COLO668 (cell line): ENCODE measurements at regions not wholly inside any gene's neighbourhood (a gene's known extent, or its start where the extent isn't known, plus 50 kb on each side); places are given as distances from the start of the nearest gene placed in this dataset.
A peak's percentile ranks its signal among the peaks of the same experiment; 100 is the strongest.

Experiments used
- DNase-seq: peaks from one replicate; lab custom pipeline; 2025; ENCODE audit not compliant: unreplicated experiment; lab: John Stamatoyannopoulos, UW

GRCh38 chr5:15344954-15345353 is 155.0 kb upstream of the FBXL7 start:
- DNase-seq = no peak

DNA sequence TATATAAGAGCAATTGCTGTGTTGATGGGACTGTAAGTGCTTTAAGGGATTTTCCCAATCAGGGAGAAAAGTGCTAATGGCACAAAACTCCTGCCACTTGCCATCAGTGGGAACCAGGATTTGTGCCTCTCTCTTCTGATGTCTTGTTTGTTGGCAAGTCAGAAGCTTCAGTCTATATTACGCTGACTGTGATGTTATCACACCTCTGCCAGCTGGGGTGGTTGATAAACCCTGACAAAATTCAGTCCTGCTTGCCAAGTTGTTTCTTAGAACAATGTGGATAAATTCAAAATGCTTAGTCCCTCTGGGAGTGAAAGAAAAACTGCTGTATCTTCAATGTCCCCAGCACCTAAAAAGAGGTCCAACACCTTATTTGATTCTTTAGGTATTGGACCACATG is 161.4 kb upstream of the FBXL7 start:
- DNase-seq = no peak

- DNase-seq = no peak
Observed at GRCh38 chr5:15334551-15335266, 165.3 kb upstream of the FBXL7 start.

- DNase-seq = no peak
Observed at GRCh38 chr5:15333091-15333490, 166.9 kb upstream of the FBXL7 start.

DNA sequence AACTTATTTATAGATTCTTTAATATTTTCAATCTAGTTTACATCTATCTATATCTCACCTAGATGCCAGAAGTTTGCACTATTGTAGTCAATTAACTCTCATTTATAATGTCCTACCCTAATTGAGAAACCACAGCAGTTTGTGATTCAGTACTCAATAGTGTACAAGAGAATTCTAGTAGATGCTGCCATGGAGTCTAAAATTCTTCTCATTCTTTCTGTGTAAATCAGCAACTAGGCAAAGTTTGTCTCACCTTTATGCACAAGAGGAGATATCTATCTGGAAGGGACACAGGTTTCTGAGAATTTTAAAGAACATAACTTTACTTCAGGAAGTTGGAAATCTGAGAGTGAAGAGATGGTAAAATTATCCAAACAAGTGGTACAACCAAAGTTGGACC is 173.0 kb upstream of the FBXL7 start:
- DNase-seq = no peak

DNA sequence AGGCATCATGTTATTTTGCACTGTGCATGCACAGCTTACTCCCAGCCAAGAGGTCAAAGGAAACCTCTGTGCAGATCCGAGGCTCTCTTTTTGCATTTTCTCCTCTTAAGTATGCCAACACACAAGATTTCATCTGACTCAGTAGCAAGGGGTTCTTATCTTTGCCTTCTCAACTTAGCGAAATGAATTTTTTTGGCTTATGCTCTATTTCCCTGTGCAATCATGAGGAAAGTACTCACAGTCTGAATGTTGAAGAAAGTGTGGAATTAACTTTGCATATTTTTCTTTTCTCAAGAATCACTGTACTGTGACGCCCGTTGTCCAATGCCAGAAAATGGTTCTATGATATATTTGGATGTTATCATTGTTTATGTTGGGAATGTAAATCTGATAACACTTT is 173.5 kb upstream of the FBXL7 start:
- no peak for DNase-seq

- DNase-seq = no peak
Observed at GRCh38 chr5:15322421-15322820, 177.6 kb upstream of the FBXL7 start.

GRCh38 chr5:15321776-15322175 is 178.2 kb upstream of the FBXL7 start:
- no peak for DNase-seq

- no peak for DNase-seq
Observed at GRCh38 chr5:15320871-15321270, 179.1 kb upstream of the FBXL7 start.

DNA sequence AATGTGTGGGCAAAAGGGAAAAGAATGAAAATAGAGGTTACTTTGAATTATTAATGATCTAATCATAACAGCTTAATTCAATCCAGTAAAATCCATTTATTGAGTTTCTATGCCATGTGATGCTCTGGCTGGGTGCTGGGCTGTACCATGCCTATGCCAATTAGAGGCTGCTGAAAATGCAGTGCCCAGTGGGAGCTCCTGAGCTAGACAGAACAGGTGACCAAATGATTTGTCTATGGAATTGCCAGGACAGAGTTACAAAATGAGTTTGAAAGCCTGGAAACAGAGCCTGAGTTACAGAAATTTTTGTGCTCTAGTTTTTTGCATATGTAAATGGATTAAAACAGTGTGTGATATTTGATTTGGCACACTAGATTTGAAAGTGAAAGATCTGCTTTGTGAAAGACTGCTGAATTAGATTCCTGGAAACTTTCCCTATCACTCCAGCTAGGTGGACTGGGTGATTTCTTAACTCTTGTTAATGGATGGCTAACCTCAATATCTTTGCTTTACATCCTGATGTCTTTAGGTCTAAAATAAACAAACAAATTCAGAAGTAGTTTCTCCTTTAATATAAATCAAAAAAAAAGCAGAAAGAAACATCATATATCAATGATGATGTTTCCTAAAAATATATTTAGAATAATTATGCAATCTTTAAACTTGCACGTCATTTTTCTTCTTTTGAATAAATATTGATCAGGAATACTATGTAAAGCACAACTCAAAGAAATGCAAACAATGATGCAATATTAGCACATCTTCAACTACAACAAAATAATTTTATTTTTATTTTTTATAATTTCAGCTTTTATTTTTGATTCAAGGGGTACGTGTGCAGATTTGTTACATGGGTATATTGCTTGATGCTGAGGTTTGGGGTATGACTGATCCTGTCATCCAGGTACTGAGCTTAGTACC is 194.8 kb upstream of the FBXL7 start:
- no peak for DNase-seq

DNA sequence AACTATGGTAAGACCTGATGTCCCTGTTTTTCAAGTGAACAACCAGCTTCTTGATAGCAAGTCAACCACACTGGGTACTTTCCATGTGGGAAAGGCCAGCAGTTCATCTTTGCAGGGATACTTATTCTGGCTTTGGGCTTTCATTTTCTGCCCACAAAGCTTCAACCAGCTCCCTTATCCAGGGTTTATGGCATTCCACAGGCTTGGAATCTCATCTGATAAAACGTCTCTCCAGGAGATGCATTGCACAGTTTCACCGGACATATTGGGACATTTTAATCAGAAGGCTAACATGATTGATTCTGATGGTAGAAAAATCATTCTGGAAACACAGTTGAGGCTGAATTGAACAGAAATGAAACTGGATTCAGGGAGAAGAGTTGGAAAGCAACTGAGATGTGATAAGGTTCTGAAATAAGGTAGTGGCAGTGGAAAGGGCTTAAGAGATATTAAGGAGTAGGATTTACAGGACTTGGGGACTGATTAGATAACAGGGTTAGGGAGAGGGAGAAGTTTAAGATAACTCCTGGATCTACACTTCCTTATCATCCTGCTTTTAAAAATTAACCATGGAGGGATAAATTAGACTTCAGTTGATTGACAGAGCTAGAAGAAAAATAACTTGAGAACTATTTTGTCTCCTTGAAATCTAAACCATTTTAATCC is 195.8 kb upstream of the FBXL7 start:
- no peak for DNase-seq

GRCh38 chr5:15300141-15300540 is 199.8 kb upstream of the FBXL7 start:
- no peak for DNase-seq

- no peak for DNase-seq
Observed at GRCh38 chr5:15290953-15291352, 209.0 kb upstream of the FBXL7 start.

- no peak for DNase-seq
Observed at GRCh38 chr5:15286650-15287049, 213.3 kb upstream of the FBXL7 start.

- no peak for DNase-seq
Observed at GRCh38 chr5:15285901-15286583, 213.9 kb upstream of the FBXL7 start.

GRCh38 chr5:15284706-15285105 is 215.3 kb upstream of the FBXL7 start:
- DNase-seq = no peak

DNA sequence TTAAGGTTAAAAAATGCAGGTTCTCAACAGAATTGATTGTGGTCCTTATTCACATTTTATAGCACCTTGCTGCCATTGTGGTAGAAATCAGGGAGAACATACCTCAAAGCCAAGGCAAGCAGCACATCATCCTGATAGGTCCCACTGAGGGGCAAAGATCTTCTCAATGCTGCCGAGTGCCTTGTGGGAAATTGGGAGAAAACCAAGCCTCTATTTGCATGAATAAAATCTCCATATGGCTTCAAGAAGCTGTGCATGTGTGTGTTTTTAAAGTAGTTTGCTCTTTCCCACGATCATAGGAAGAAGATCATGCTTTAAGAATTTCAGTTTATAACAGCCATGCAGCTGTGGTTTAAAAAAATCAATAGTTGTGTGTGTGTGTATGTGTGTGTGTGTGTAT is 216.9 kb upstream of the FBXL7 start:
- no peak for DNase-seq

DNA sequence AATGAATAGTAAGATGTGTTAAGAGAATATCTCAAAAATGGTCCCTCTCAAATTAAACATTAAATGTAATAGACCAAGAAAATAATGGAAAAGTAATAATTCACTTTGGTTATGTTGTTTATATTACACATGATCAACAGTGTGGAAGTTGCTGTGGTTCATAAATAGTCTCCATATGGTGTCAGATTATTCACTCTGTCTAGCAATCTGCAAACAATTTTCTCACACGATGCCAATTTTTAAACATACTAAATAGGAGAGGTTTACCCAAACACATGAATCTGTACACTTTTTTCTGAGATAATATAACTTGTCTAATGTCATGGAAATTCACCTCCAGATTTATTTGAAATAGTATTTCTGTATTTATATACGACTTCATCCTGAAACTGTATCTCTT is 217.4 kb upstream of the FBXL7 start:
- DNase-seq = no peak

- DNase-seq = peak; percentile 21
Observed at GRCh38 chr5:15271596-15271995, 228.4 kb upstream of the FBXL7 start.

DNA sequence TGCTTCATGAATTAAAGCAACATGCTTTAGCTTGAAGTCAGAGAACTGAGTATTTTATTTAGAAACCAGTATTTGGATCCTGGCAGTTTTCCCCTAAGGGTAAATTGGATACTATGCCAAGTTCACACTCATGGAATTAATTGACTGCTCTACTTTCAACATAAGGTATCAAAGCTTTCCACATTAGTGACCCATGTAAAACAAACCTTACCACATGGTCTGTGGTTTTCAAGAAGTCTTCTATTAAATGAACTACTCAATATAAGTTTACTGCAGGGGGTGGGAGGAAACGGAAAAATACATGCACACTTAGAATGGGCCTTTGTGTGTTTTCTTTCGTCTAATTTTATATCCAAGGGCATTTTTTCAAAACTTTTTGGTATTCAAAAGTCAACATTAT is 232.0 kb upstream of the FBXL7 start:
- DNase-seq = no peak

DNA sequence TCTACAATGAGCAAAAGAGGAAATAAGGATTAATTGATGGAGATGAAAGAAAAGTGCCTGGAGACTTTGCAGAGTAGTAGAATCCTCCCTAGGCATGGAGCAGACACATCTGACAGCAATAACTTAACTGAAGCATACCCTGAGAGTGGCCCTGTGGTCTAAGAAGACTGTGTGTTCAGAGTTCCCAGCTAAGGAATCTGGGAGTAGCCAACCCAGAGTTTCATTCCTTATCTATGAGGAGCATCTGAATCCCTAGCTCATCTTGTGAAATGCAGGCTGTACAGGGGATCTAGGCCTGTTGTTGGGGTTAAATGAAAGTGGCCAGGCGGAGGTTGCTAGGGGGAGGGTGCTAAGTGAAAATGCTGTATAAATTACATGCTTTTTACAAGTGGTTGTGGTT is 233.1 kb upstream of the FBXL7 start:
- no peak for DNase-seq
